ENCODE measurements at regions not wholly inside any gene's neighbourhood (a gene's known extent, or its start where the extent isn't known, plus 50 kb on each side); places are given as distances from the start of the nearest gene placed in this dataset.

GRCh38 chr11:103668859-103669258, 367.6 kb upstream of the DDI1 start:
- no peak overlapping the region for H3K4me3 Mint-ChIP-seq (ENCODE audit: unreplicated experiment)
- no peak overlapping the region for H3K9ac ChIP-seq (ENCODE audit: low read length)
- H3K36me3 Mint-ChIP-seq (ENCODE audit: low read depth, unreplicated experiment), result no peaks in the 10 kb centered on the region
- FAIRE-seq (no peak), DNase-seq (ENCODE audit: low read depth) (no peak)
- H3K4me1 ChIP-seq (ENCODE audit: insufficient read depth, low read length), result no peaks in the 10 kb centered on the region
- H3K4me3 ChIP-seq (ENCODE audit: insufficient read depth, low read depth, low read length), result no peak overlapping the region
- no peak overlapping the region for H3K27ac ChIP-seq (ENCODE audit: low read depth, low read length)
- no peaks in the 10 kb centered on the region for H3K36me3 ChIP-seq (ENCODE audit: insufficient read depth, low read length)
- no peak overlapping the region for H3K4me2 ChIP-seq (ENCODE audit: low read length)
- no peaks in the 10 kb centered on the region for H3K9me3 ChIP-seq (ENCODE audit: insufficient read depth, low read depth, low read length)
- H4K20me1 ChIP-seq (ENCODE audit: insufficient read depth, low read length), result no peaks in the 10 kb centered on the region
- H3K27me3 Mint-ChIP-seq (ENCODE audit: low read depth, unreplicated experiment), result no peaks in the 10 kb centered on the region
- no peak overlapping the region for H3K27ac Mint-ChIP-seq (ENCODE audit: unreplicated experiment)
- no peaks in the 10 kb centered on the region for H3K27me3 ChIP-seq (ENCODE audit: insufficient read depth, low read length)
- H2AFZ ChIP-seq (ENCODE audit: low read depth, low read length), result no peak overlapping the region
- H3K9me3 Mint-ChIP-seq (ENCODE audit: unreplicated experiment), result no peaks in the 10 kb centered on the region
- TF ChIP-seq EZH2 (IDR thresholded peaks at IDR 0.05; ENCODE audit: insufficient read depth, low read length) (no peak), CTCF (IDR thresholded peaks at IDR 0.05; ENCODE audit: insufficient read depth, low read depth, low read length) (no peak)
- H3K4me1 Mint-ChIP-seq (ENCODE audit: low read depth, unreplicated experiment), result no peaks in the 10 kb centered on the region
- H3K79me2 ChIP-seq (ENCODE audit: insufficient read depth, low read length), result no peaks in the 10 kb centered on the region

- Histone ChIP-seq H4K20me1 (ENCODE audit: insufficient read depth, low read length) (no peaks in the 10 kb centered on the region), H3K79me2 (ENCODE audit: insufficient read depth, low read length) (no peaks in the 10 kb centered on the region), H3K36me3 (ENCODE audit: insufficient read depth, low read length) (no peaks in the 10 kb centered on the region), H2AFZ (ENCODE audit: low read depth, low read length) (no peak overlapping the region), H3K4me1 (ENCODE audit: insufficient read depth, low read length) (no peaks in the 10 kb centered on the region), H3K9ac (ENCODE audit: low read length) (no peak overlapping the region), H3K27me3 (ENCODE audit: insufficient read depth, low read length) (no peaks in the 10 kb centered on the region), H3K27ac (ENCODE audit: low read depth, low read length) (no peak overlapping the region), H3K4me3 (ENCODE audit: insufficient read depth, low read depth, low read length) (no peak overlapping the region), H3K4me2 (ENCODE audit: low read length) (no peak overlapping the region), H3K9me3 (ENCODE audit: insufficient read depth, low read depth, low read length) (no peaks in the 10 kb centered on the region)
- Mint-ChIP-seq H3K4me1 (ENCODE audit: low read depth, unreplicated experiment) (no peaks in the 10 kb centered on the region), H3K27me3 (ENCODE audit: low read depth, unreplicated experiment) (no peaks in the 10 kb centered on the region), H3K4me3 (ENCODE audit: unreplicated experiment) (no peak overlapping the region), H3K27ac (ENCODE audit: unreplicated experiment) (no peak overlapping the region), H3K36me3 (ENCODE audit: low read depth, unreplicated experiment) (no peaks in the 10 kb centered on the region), H3K9me3 (ENCODE audit: unreplicated experiment) (no peaks in the 10 kb centered on the region)
- TF ChIP-seq EZH2 (IDR thresholded peaks at IDR 0.05; ENCODE audit: insufficient read depth, low read length), result no peak
- TF ChIP-seq CTCF (IDR thresholded peaks at IDR 0.05; ENCODE audit: insufficient read depth, low read depth, low read length), result peak; percentile 14
- no peak for DNase-seq (ENCODE audit: low read depth)
- FAIRE-seq, result no peak
Measured at GRCh38 chr11:103671143-103671651, 365.2 kb upstream of the DDI1 start.

- DNase-seq (ENCODE audit: low read depth), result peak; percentile 52
- Histone ChIP-seq H3K4me3 (ENCODE audit: insufficient read depth, low read depth, low read length) (no peak overlapping the region), H4K20me1 (ENCODE audit: insufficient read depth, low read length) (no peaks in the 10 kb centered on the region), H3K9me3 (ENCODE audit: insufficient read depth, low read depth, low read length) (no peaks in the 10 kb centered on the region), H3K27me3 (ENCODE audit: insufficient read depth, low read length) (no peaks in the 10 kb centered on the region), H3K4me1 (ENCODE audit: insufficient read depth, low read length) (no peaks in the 10 kb centered on the region), H3K27ac (ENCODE audit: low read depth, low read length) (no peak overlapping the region), H2AFZ (ENCODE audit: low read depth, low read length) (no peak overlapping the region), H3K4me2 (ENCODE audit: low read length) (no peak overlapping the region), H3K9ac (ENCODE audit: low read length) (no peak overlapping the region), H3K36me3 (ENCODE audit: insufficient read depth, low read length) (no peaks in the 10 kb centered on the region), H3K79me2 (ENCODE audit: insufficient read depth, low read length) (no peaks in the 10 kb centered on the region)
- Mint-ChIP-seq H3K36me3 (ENCODE audit: low read depth, unreplicated experiment) (no peaks in the 10 kb centered on the region), H3K4me3 (ENCODE audit: unreplicated experiment) (no peak overlapping the region), H3K4me1 (ENCODE audit: low read depth, unreplicated experiment) (no peaks in the 10 kb centered on the region), H3K27me3 (ENCODE audit: low read depth, unreplicated experiment) (no peaks in the 10 kb centered on the region), H3K27ac (ENCODE audit: unreplicated experiment) (no peak overlapping the region), H3K9me3 (ENCODE audit: unreplicated experiment) (no peaks in the 10 kb centered on the region)
- no peak for TF ChIP-seq CTCF (IDR thresholded peaks at IDR 0.05; ENCODE audit: insufficient read depth, low read depth, low read length)
- TF ChIP-seq EZH2 (IDR thresholded peaks at IDR 0.05; ENCODE audit: insufficient read depth, low read length), result no peak
- peak; percentile 45 for FAIRE-seq
Measured at GRCh38 chr11:103673773-103674172, 362.7 kb upstream of the DDI1 start.
